H9 (cell line): ENCODE measurements at regions not wholly inside any gene's neighbourhood (a gene's known extent, or its start where the extent isn't known, plus 50 kb on each side); places are given as distances from the start of the nearest gene placed in this dataset.

Source experiments
- DNase-seq: peaks from one replicate; pipeline ENCODE4 v3.0.0-alpha.2; 2017
- H2AFZ ChIP-seq: one replicate; pipeline ENCODE4 v1.6.1; 2013; ENCODE audit warnings: mild to moderate bottlenecking, low read length, control low read depth, moderate library complexity
- H2AK5ac ChIP-seq: 2 replicates; pipeline ENCODE4 v1.6.1; 2013; ENCODE audit warnings: low read length, control low read depth, mixed read lengths; ENCODE audit not compliant: insufficient read length
- H2BK120ac ChIP-seq: one replicate; pipeline ENCODE4 v1.6.1; 2013; ENCODE audit warnings: low read depth, mild to moderate bottlenecking, low read length, control low read depth, inconsistent platforms; ENCODE audit not compliant: poor library complexity, severe bottlenecking
- H2BK12ac ChIP-seq: 2 replicates; pipeline ENCODE4 v1.6.1; 2013; ENCODE audit warnings: low read length, control low read depth, mixed read lengths, low read depth; ENCODE audit not compliant: insufficient read length
- H2BK15ac ChIP-seq: 2 replicates; pipeline ENCODE4 v1.6.1; 2013; ENCODE audit warnings: low read depth, low read length, control low read depth
- H2BK20ac ChIP-seq: one replicate; pipeline ENCODE4 v1.6.1; 2013; ENCODE audit warnings: low read depth, mild to moderate bottlenecking, low read length, control low read depth, inconsistent platforms; ENCODE audit not compliant: poor library complexity, severe bottlenecking
- H2BK5ac ChIP-seq: 2 replicates; pipeline ENCODE4 v1.6.1; 2013; ENCODE audit warnings: low read length, control low read depth, mixed read lengths; ENCODE audit not compliant: insufficient read length
- H3K14ac ChIP-seq: 2 replicates; pipeline ENCODE4 v1.6.1; 2013; ENCODE audit warnings: low read length, control low read depth; ENCODE audit not compliant: insufficient read depth
- H3K18ac ChIP-seq: 2 replicates; pipeline ENCODE4 v1.6.1; 2013; ENCODE audit warnings: low read depth, mild to moderate bottlenecking, mixed read lengths, low read length, control low read depth; ENCODE audit not compliant: insufficient read length
- H3K23ac ChIP-seq: 2 replicates; pipeline ENCODE4 v1.6.1; 2013; ENCODE audit warnings: low read length, control low read depth, mixed read lengths, low read depth; ENCODE audit not compliant: insufficient read length
- H3K23me2 ChIP-seq: 2 replicates; pipeline ENCODE4 v1.6.1; 2013; ENCODE audit warnings: low read depth, mild to moderate bottlenecking, mixed read lengths, low read length, control low read depth; ENCODE audit not compliant: insufficient read length, poor library complexity, severe bottlenecking
- H3K27ac ChIP-seq: 2 replicates; pipeline ENCODE4 v1.5.1; 2013; ENCODE audit warnings: low read length, control low read depth, mixed read lengths, low read depth; ENCODE audit not compliant: insufficient read length
- H3K27me3 ChIP-seq: 2 replicates; pipeline ENCODE4 v1.6.1; 2013; ENCODE audit warnings: low read length, control low read depth, inconsistent platforms; ENCODE audit not compliant: insufficient read depth
- H3K4ac ChIP-seq: 2 replicates; pipeline ENCODE4 v1.6.1; 2013; ENCODE audit warnings: low read depth, mild to moderate bottlenecking, control low read depth, inconsistent platforms, low read length, moderate library complexity
- H3K4me1 ChIP-seq: 2 replicates; pipeline ENCODE4 v1.6.1; 2013; ENCODE audit warnings: low read length, control low read depth, inconsistent platforms; ENCODE audit not compliant: insufficient read depth
- H3K4me2 ChIP-seq: 2 replicates; pipeline ENCODE4 v1.6.1; 2013; ENCODE audit warnings: low read length, control low read depth, mixed read lengths; ENCODE audit not compliant: insufficient read length, insufficient read depth
- H3K56ac ChIP-seq: 2 replicates; pipeline ENCODE4 v1.6.1; 2013; ENCODE audit warnings: low read depth, mild to moderate bottlenecking, mixed read lengths, low read length, control low read depth; ENCODE audit not compliant: insufficient read length
- H3K79me1 ChIP-seq: 2 replicates; pipeline ENCODE4 v1.6.1; 2013; ENCODE audit warnings: low read depth, mild to moderate bottlenecking, moderate library complexity, low read length, control low read depth, inconsistent platforms; ENCODE audit not compliant: insufficient read depth, poor library complexity, severe bottlenecking
- H3K79me2 ChIP-seq: 2 replicates; pipeline ENCODE4 v1.6.1; 2013; ENCODE audit warnings: low read length, control low read depth, inconsistent platforms; ENCODE audit not compliant: insufficient read depth
- H3K9ac ChIP-seq: 2 replicates; pipeline ENCODE4 v1.6.1; 2013; ENCODE audit warnings: low read length, control low read depth, mixed read lengths; ENCODE audit not compliant: insufficient read length; ENCODE audit errors: extremely low read depth
- H3K9me3 ChIP-seq: one replicate; pipeline ENCODE4 v1.6.1; 2013; ENCODE audit warnings: low read depth, low read length, inconsistent platforms; ENCODE audit not compliant: control insufficient read depth
- H3T11ph ChIP-seq: one replicate; pipeline ENCODE4 v1.6.1; 2013; ENCODE audit warnings: mild to moderate bottlenecking, low read length, control low read depth, inconsistent platforms
- H4K20me1 ChIP-seq: one replicate; pipeline ENCODE4 v1.6.1; 2013; ENCODE audit not compliant: control insufficient read depth, insufficient read length, insufficient read depth
- H4K5ac ChIP-seq: 2 replicates; pipeline ENCODE4 v1.6.1; 2013; ENCODE audit warnings: low read depth, mild to moderate bottlenecking, mixed read lengths, low read length, control low read depth; ENCODE audit not compliant: insufficient read length
- H4K8ac ChIP-seq: replicated peaks from 2 replicates; pipeline ENCODE4 v1.6.1; 2013; ENCODE audit warnings: low read length, control low read depth, mixed read lengths, low read depth; ENCODE audit not compliant: insufficient read length
- H4K91ac ChIP-seq: 2 replicates; pipeline ENCODE4 v1.6.1; 2013; ENCODE audit warnings: low read depth, mild to moderate bottlenecking, moderate library complexity, mixed read lengths, low read length, control low read depth; ENCODE audit not compliant: insufficient read length
- H3K27ac Mint-ChIP-seq, 3 experiments: 2 replicates in 2 of 3; 3 replicates in 1 of 3; pipeline ENCODE4 v1.8.0; 2020 to 2021; ENCODE audit warnings: mixed read lengths in 3 of 3, mild to moderate bottlenecking in 1 of 3, moderate library complexity in 1 of 3
- H3K27me3 Mint-ChIP-seq: 2 replicates; pipeline ENCODE4 v1.8.0; 2021; ENCODE audit warnings: low read depth, mild to moderate bottlenecking, moderate library complexity, mixed read lengths
- H3K36me3 Mint-ChIP-seq, 3 experiments: 2 replicates in 2 of 3; 3 replicates in 1 of 3; pipeline ENCODE4 v1.8.0; 2020 to 2021; ENCODE audit warnings: low read depth in 3 of 3, mixed read lengths in 3 of 3; ENCODE audit not compliant: insufficient read depth in 1 of 3
- H3K4me1 Mint-ChIP-seq, 2 experiments: 2 replicates each; pipeline ENCODE4 v1.8.0; 2020; ENCODE audit warnings: mixed read lengths in 2 of 2
- H3K4me3 Mint-ChIP-seq, 2 experiments: 2 replicates in 1 of 2; 3 replicates in 1 of 2; pipeline ENCODE4 v1.8.0; 2020 to 2021; ENCODE audit warnings: mild to moderate bottlenecking in 2 of 2, mixed read lengths in 2 of 2, moderate library complexity in 1 of 2
- H3K9me3 Mint-ChIP-seq, 2 experiments: 2 replicates in 1 of 2; 3 replicates in 1 of 2; pipeline ENCODE4 v1.8.0; 2020; ENCODE audit warnings: mild to moderate bottlenecking in 2 of 2, mixed read lengths in 2 of 2, moderate library complexity in 1 of 2
- WGBS: extraction: QIAGEN DNeasy Blood & Tissue Kit; methylation state at CpG from one replicate; pipeline ENCODE4 v1.1.7; 2013; ENCODE audit warnings: missing lambda C conversion rate, low lambda C conversion rate, mixed read lengths; ENCODE audit not compliant: insufficient read length; ENCODE audit errors: extremely low coverage; 5-methylcytosine and 5-hydroxymethylcytosine counted together
- TF ChIP-seq, protein P1 (sequence below): fragments of 200-600 bp; sonication (generic); conservative IDR thresholded peaks from 3 replicates; pipeline ENCODE4 v1.8.0; 2021; ENCODE audit warnings: antibody characterized with exemption, mild to moderate bottlenecking

DNA sequence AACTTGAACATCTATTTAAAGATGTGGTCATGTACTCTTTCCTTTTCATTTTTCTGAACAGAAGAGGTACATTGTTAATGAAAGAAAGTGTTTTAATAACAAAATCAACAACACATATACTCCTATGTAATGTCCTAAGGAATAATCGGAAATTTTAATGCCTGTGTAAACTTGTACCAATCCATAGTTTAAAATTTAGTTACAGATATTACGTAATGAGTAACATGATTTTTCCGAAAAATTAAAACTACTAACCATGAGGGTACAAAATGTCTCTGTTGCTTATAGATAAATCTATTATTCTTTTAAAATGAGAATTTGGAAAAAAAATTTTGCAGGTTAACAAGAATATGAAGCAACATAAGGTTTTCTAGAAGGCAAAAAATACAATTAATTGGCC is 220.1 kb downstream of the BCAT1 start:
- H3K56ac ChIP-seq = no peak overlapping the region
- no peak overlapping the region for H2BK20ac ChIP-seq
- H3K4me2 ChIP-seq = no peak overlapping the region
- H3K4me3 Mint-ChIP-seq = no peak overlapping the region
- no peak overlapping the region for H3K14ac ChIP-seq
- H2AFZ ChIP-seq = no peak overlapping the region
- no peak overlapping the region for H3K27ac Mint-ChIP-seq
- H3K9me3 Mint-ChIP-seq = peaks cover 0 to 2% of the 10 kb centered on the region in 2 experiments; a peak in 2 of 5 replicates
- H2BK5ac ChIP-seq = no peak overlapping the region
- no peak overlapping the region for H3T11ph ChIP-seq
- H4K8ac ChIP-seq = no peak overlapping the region
- no peak overlapping the region for H2BK120ac ChIP-seq
- no peak overlapping the region for H2BK12ac ChIP-seq
- H3K27ac ChIP-seq = no peak overlapping the region
- H2BK15ac ChIP-seq = no peak overlapping the region
- no peaks in the 10 kb centered on the region for H4K20me1 ChIP-seq
- no peaks in the 10 kb centered on the region for H3K79me2 ChIP-seq
- H3K4me1 ChIP-seq = no peaks in the 10 kb centered on the region
- WGBS = no CpG with 5 or more reads among the region's 3 CpGs
- H4K5ac ChIP-seq = no peak overlapping the region
- H4K91ac ChIP-seq = no peak overlapping the region
- no peak overlapping the region for H3K4ac ChIP-seq
- no peak overlapping the region for H2AK5ac ChIP-seq
- no peak overlapping the region for H3K9ac ChIP-seq
- DNase-seq = no peak
- TF ChIP-seq, protein P1, sequence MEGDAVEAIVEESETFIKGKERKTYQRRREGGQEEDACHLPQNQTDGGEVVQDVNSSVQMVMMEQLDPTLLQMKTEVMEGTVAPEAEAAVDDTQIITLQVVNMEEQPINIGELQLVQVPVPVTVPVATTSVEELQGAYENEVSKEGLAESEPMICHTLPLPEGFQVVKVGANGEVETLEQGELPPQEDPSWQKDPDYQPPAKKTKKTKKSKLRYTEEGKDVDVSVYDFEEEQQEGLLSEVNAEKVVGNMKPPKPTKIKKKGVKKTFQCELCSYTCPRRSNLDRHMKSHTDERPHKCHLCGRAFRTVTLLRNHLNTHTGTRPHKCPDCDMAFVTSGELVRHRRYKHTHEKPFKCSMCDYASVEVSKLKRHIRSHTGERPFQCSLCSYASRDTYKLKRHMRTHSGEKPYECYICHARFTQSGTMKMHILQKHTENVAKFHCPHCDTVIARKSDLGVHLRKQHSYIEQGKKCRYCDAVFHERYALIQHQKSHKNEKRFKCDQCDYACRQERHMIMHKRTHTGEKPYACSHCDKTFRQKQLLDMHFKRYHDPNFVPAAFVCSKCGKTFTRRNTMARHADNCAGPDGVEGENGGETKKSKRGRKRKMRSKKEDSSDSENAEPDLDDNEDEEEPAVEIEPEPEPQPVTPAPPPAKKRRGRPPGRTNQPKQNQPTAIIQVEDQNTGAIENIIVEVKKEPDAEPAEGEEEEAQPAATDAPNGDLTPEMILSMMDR = no peak
- no peaks in the 10 kb centered on the region for H3K27me3 ChIP-seq
- peaks cover 0 to 2% of the 10 kb centered on the region in 2 experiments; a peak in 1 of 4 replicates for H3K4me1 Mint-ChIP-seq
- H3K79me1 ChIP-seq = no peaks in the 10 kb centered on the region
- no peaks in the 10 kb centered on the region for H3K23me2 ChIP-seq
- no peak overlapping the region for H3K18ac ChIP-seq
- no peak overlapping the region for H3K23ac ChIP-seq
- no peaks in the 10 kb centered on the region for H3K36me3 Mint-ChIP-seq
- H3K9me3 ChIP-seq = no peaks in the 10 kb centered on the region
- H3K27me3 Mint-ChIP-seq = no peaks in the 10 kb centered on the region
